ENCODE measurements at regions not wholly inside any gene's neighbourhood (a gene's known extent, or its start where the extent isn't known, plus 50 kb on each side); places are given as distances from the start of the nearest gene placed in this dataset.

DNA sequence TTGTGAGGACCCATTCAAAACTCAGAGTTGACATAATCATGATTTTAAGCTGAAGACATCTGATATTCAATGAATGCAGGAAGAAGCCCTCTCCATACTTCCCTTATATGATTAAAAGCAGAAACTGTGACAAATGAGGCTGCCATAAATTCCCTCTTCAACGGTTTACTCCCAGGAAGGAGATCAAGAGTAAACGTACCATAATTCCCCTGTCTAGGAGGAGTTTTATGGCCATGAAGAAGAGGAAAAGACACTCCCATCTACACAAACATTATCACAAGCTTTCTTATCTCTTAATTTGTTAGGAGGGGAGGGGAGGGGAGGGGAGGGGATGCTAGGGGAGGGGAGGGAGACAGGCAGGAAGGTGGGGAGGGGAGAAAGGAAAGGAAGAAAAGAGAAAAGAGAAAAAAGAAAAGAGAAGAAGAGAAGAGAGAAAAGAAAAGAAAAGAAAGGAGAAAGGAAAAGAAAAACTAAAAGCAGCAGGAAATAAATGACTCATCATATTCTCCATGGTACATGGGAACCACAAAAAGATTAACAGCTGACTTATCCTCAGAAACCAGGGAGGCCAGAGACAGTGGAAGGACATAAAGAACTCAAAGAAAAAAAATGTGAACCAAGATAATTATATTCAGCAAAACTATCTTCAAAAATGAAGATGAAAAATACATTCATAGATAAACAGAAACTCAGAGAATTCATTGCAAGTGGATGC is 121.6 kb downstream of the ALOX5 start:
- ATAC-seq = no peak
- H3K4me3 ChIP-seq = no peak overlapping the region
- H3K27ac ChIP-seq (ENCODE audit: low read depth) = no peak overlapping the region
- no peak overlapping the region for H3K4me2 ChIP-seq
- Mint-ChIP-seq H3K36me3 (ENCODE audit: low read depth) (0 out of 3 replicates have a peak, but pooled peaks cover 2% of the 10 kb centered on the region), H3K4me1 (no peaks in the 10 kb centered on the region), H3K27ac (no peak overlapping the region), H3K27me3 (ENCODE audit: insufficient read depth, low read depth, poor library complexity) (peaks cover 1% of the 10 kb centered on the region), H3K9me3 (peaks cover 14% of the 10 kb centered on the region; the same call in 2 of the 3 replicates), H3K4me3 (no peak overlapping the region)
- no peaks in the 10 kb centered on the region for H3K36me3 ChIP-seq (ENCODE audit: insufficient read depth)
- no peaks in the 10 kb centered on the region for H3F3A ChIP-seq (replicated peaks; ENCODE audit: low read depth)
- no peaks in the 10 kb centered on the region for H4K20me1 ChIP-seq (replicated peaks; ENCODE audit: insufficient read depth)
- no peaks in the 10 kb centered on the region for H3K4me1 ChIP-seq (ENCODE audit: insufficient read depth)
- H2AFZ ChIP-seq = no peak overlapping the region
- TF ChIP-seq ZNF114 (CRISPR knock-in tag; IDR thresholded peaks at IDR 0.05) = no peak
- TF ChIP-seq, protein P1, sequence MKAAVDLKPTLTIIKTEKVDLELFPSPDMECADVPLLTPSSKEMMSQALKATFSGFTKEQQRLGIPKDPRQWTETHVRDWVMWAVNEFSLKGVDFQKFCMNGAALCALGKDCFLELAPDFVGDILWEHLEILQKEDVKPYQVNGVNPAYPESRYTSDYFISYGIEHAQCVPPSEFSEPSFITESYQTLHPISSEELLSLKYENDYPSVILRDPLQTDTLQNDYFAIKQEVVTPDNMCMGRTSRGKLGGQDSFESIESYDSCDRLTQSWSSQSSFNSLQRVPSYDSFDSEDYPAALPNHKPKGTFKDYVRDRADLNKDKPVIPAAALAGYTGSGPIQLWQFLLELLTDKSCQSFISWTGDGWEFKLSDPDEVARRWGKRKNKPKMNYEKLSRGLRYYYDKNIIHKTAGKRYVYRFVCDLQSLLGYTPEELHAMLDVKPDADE (IDR thresholded peaks at IDR 0.05) = no peak
- no peak for DNase-seq (ENCODE audit: low spot score)
- H3K9me2 ChIP-seq (ENCODE audit: insufficient read depth) = 0 out of 2 replicates have a peak, but pooled peaks cover 3% of the 10 kb centered on the region
- no peaks in the 10 kb centered on the region for H3K27me3 ChIP-seq (ENCODE audit: insufficient read depth)
- H3K79me2 ChIP-seq (replicated peaks; ENCODE audit: insufficient read depth) = no peaks in the 10 kb centered on the region; the same call in 1 of the 2 replicates
